ENCODE measurements at regions not wholly inside any gene's neighbourhood (a gene's known extent, or its start where the extent isn't known, plus 50 kb on each side); places are given as distances from the start of the nearest gene placed in this dataset.

- Histone ChIP-seq H4K20me1 (ENCODE audit: low read depth, low read length) (no peaks in the 10 kb centered on the region), H3K9me2 (replicated peaks; ENCODE audit: insufficient read depth, low read length) (no peaks in the 10 kb centered on the region), H3K4me2 (ENCODE audit: low read depth, low read length, poor library complexity, severe bottlenecking) (no peak overlapping the region), H3K9me3 (ENCODE audit: insufficient read depth, low read length) (no peaks in the 10 kb centered on the region), H2AFZ (ENCODE audit: low read depth, low read length, severe bottlenecking) (no peak overlapping the region), H3K79me2 (ENCODE audit: insufficient read depth, low read length) (no peaks in the 10 kb centered on the region), H3K4me3 (ENCODE audit: insufficient read depth, low read length, poor library complexity, severe bottlenecking) (no peak overlapping the region), H3K27me3 (ENCODE audit: low read length) (no peaks in the 10 kb centered on the region), H3K36me3 (ENCODE audit: low read length) (no peaks in the 10 kb centered on the region), H3K9ac (ENCODE audit: low read length) (no peak overlapping the region), H3K27ac (ENCODE audit: low read depth, low read length) (no peak overlapping the region), H3F3A (ENCODE audit: insufficient read depth) (no peaks in the 10 kb centered on the region)
- no peak for TF ChIP-seq CTCF (IDR thresholded peaks at IDR 0.05; ENCODE audit: insufficient read depth, low read length, poor library complexity, severe bottlenecking)
- no peak for TF ChIP-seq EZH2phosphoT487 (conservative IDR thresholded peaks at IDR 0.05; ENCODE audit: low read length)
Measured at GRCh38 chr1:108056436-108056990, 91.5 kb upstream of the VAV3 start.

- no peak for TF ChIP-seq CTCF (IDR thresholded peaks at IDR 0.05; ENCODE audit: insufficient read depth, low read length, poor library complexity, severe bottlenecking)
- no peak for TF ChIP-seq EZH2phosphoT487 (conservative IDR thresholded peaks at IDR 0.05; ENCODE audit: low read length)
- H3K27ac ChIP-seq (ENCODE audit: low read depth, low read length) = no peak overlapping the region
- H4K20me1 ChIP-seq (ENCODE audit: low read depth, low read length) = no peaks in the 10 kb centered on the region
- H3K79me2 ChIP-seq (ENCODE audit: insufficient read depth, low read length) = no peaks in the 10 kb centered on the region
- no peak overlapping the region for H3K4me2 ChIP-seq (ENCODE audit: low read depth, low read length, poor library complexity, severe bottlenecking)
- no peaks in the 10 kb centered on the region for H3K27me3 ChIP-seq (ENCODE audit: low read length)
- H2AFZ ChIP-seq (ENCODE audit: low read depth, low read length, severe bottlenecking) = no peak overlapping the region
- H3K36me3 ChIP-seq (ENCODE audit: low read length) = no peaks in the 10 kb centered on the region
- no peak overlapping the region for H3K4me3 ChIP-seq (ENCODE audit: insufficient read depth, low read length, poor library complexity, severe bottlenecking)
- H3K9me2 ChIP-seq (replicated peaks; ENCODE audit: insufficient read depth, low read length) = no peaks in the 10 kb centered on the region
- no peaks in the 10 kb centered on the region for H3K9me3 ChIP-seq (ENCODE audit: insufficient read depth, low read length)
- H3F3A ChIP-seq (ENCODE audit: insufficient read depth) = no peaks in the 10 kb centered on the region
- H3K9ac ChIP-seq (ENCODE audit: low read length) = no peak overlapping the region
Measured at GRCh38 chr1:108055387-108055786, 90.4 kb upstream of the VAV3 start.

DNA sequence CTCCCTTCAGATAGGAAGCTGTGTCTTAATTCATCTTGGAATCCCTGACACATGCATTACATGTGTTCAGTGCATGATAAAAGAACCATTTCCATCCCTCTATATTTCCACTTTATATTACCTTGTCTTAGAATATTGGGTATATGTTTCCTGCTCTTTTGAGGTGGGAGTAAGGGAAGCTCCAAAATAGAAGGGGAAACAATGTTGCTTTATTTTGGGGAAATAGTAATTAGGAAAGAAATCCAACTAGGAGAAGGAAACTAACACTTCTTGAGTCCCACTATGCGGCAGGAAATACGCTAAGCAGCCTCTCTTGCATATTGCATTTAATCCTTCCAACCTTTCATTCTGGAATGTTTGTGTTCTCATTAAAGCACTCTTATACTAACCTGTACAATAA lies 89.4 kb upstream of the VAV3 start:
- Histone ChIP-seq H3K9me3 (ENCODE audit: insufficient read depth, low read length) (no peaks in the 10 kb centered on the region), H3K27me3 (ENCODE audit: low read length) (no peaks in the 10 kb centered on the region), H3K9ac (ENCODE audit: low read length) (no peak overlapping the region), H3K9me2 (replicated peaks; ENCODE audit: insufficient read depth, low read length) (no peaks in the 10 kb centered on the region), H4K20me1 (ENCODE audit: low read depth, low read length) (no peaks in the 10 kb centered on the region), H2AFZ (ENCODE audit: low read depth, low read length, severe bottlenecking) (no peak overlapping the region), H3K27ac (ENCODE audit: low read depth, low read length) (no peak overlapping the region), H3K79me2 (ENCODE audit: insufficient read depth, low read length) (no peaks in the 10 kb centered on the region), H3K4me2 (ENCODE audit: low read depth, low read length, poor library complexity, severe bottlenecking) (no peak overlapping the region), H3K4me3 (ENCODE audit: insufficient read depth, low read length, poor library complexity, severe bottlenecking) (no peak overlapping the region), H3F3A (ENCODE audit: insufficient read depth) (no peaks in the 10 kb centered on the region), H3K36me3 (ENCODE audit: low read length) (no peaks in the 10 kb centered on the region)
- TF ChIP-seq CTCF (IDR thresholded peaks at IDR 0.05; ENCODE audit: insufficient read depth, low read length, poor library complexity, severe bottlenecking) (no peak), EZH2phosphoT487 (conservative IDR thresholded peaks at IDR 0.05; ENCODE audit: low read length) (no peak)
